ENCODE measurements at regions not wholly inside any gene's neighbourhood (a gene's known extent, or its start where the extent isn't known, plus 50 kb on each side); places are given as distances from the start of the nearest gene placed in this dataset.
A peak's percentile ranks its signal among the peaks of the same experiment; 100 is the strongest.

DNA sequence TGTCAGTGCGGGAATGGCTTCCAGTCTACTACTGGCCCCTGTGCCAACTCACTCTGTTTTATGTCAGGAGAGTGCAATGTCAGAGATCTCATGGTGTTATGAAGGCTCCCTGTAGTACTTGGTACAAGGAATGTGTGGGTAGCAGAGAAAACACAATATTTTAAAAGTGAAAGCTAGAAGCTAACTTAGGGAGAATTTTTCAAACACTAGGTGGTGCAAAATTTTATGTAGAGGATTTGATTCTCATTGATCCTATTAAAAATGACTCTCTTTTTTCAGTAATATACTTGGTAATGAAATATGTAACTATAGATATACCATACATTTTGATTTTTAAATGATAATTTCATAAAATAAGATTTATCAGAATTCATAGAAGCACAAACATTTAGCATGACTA, 134.7 kb downstream of the JRKL start:
- TF ChIP-seq, protein P1, sequence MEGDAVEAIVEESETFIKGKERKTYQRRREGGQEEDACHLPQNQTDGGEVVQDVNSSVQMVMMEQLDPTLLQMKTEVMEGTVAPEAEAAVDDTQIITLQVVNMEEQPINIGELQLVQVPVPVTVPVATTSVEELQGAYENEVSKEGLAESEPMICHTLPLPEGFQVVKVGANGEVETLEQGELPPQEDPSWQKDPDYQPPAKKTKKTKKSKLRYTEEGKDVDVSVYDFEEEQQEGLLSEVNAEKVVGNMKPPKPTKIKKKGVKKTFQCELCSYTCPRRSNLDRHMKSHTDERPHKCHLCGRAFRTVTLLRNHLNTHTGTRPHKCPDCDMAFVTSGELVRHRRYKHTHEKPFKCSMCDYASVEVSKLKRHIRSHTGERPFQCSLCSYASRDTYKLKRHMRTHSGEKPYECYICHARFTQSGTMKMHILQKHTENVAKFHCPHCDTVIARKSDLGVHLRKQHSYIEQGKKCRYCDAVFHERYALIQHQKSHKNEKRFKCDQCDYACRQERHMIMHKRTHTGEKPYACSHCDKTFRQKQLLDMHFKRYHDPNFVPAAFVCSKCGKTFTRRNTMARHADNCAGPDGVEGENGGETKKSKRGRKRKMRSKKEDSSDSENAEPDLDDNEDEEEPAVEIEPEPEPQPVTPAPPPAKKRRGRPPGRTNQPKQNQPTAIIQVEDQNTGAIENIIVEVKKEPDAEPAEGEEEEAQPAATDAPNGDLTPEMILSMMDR (conservative IDR thresholded peaks at IDR 0.05; ENCODE audit: low read depth, low read length), result peak; percentile 48; the same call in 1 of the 2 replicates
- no peak for TF ChIP-seq EZH2 (IDR thresholded peaks at IDR 0.05; ENCODE audit: borderline replicate concordance, low read depth, low read length, poor library complexity, severe bottlenecking)

Data from A673 (cell line).